ENCODE measurements at regions not wholly inside any gene's neighbourhood (a gene's known extent, or its start where the extent isn't known, plus 50 kb on each side); places are given as distances from the start of the nearest gene placed in this dataset.
"Not testable (repeated sequence)": the region's sequence is repeated elsewhere in the genome, so short reads cannot be mapped to it uniquely, and the experiment has no call there.

GRCh38 chr4:13793020-13793710, 165.6 kb upstream of the BOD1L1 start:
- H3K4me3 ChIP-seq (ENCODE audit: low read depth, low read length) = no peak overlapping the region
- TF ChIP-seq CTCF (IDR thresholded peaks at IDR 0.05; ENCODE audit: low read depth, low read length) = no peak
- no peak for DNase-seq
- H3K36me3 ChIP-seq = no peaks in the 10 kb centered on the region
- no peaks in the 10 kb centered on the region for H3K4me1 ChIP-seq
- H3K9me3 ChIP-seq = no peaks in the 10 kb centered on the region; the same call in 1 of the 2 replicates
- H3K27me3 ChIP-seq = no peaks in the 10 kb centered on the region

GRCh38 chr4:13794819-13795565, 167.5 kb upstream of the BOD1L1 start:
- H3K4me1 ChIP-seq = no peaks in the 10 kb centered on the region
- H3K9me3 ChIP-seq = no peaks in the 10 kb centered on the region; the same call in 1 of the 2 replicates
- no peaks in the 10 kb centered on the region for H3K27me3 ChIP-seq
- no peaks in the 10 kb centered on the region for H3K36me3 ChIP-seq
- no peak for DNase-seq
- H3K4me3 ChIP-seq (ENCODE audit: low read depth, low read length) = no peak overlapping the region
- TF ChIP-seq CTCF (IDR thresholded peaks at IDR 0.05; ENCODE audit: low read depth, low read length) = no peak

- no peak overlapping the region for H3K4me3 ChIP-seq (ENCODE audit: low read depth, low read length)
- DNase-seq = no peak
- H3K4me1 ChIP-seq = no peaks in the 10 kb centered on the region
- no peak for TF ChIP-seq CTCF (IDR thresholded peaks at IDR 0.05; ENCODE audit: low read depth, low read length)
- no peaks in the 10 kb centered on the region for H3K36me3 ChIP-seq
- H3K9me3 ChIP-seq = no peaks in the 10 kb centered on the region; the same call in 1 of the 2 replicates
- H3K27me3 ChIP-seq = no peaks in the 10 kb centered on the region
Observed at GRCh38 chr4:13797061-13797460, 169.5 kb upstream of the BOD1L1 start.

- Histone ChIP-seq H3K36me3 (no peaks in the 10 kb centered on the region), H3K27me3 (no peaks in the 10 kb centered on the region), H3K4me1 (no peaks in the 10 kb centered on the region), H3K4me3 (ENCODE audit: low read depth, low read length) (no peak overlapping the region), H3K9me3 (no peaks in the 10 kb centered on the region)
- no peak for TF ChIP-seq CTCF (IDR thresholded peaks at IDR 0.05; ENCODE audit: low read depth, low read length)
- no peak for DNase-seq
Observed at GRCh38 chr4:13815231-13815630, 187.7 kb upstream of the BOD1L1 start.

GRCh38 chr4:13816472-13816871, 188.9 kb upstream of the BOD1L1 start:
- H3K9me3 ChIP-seq = no peaks in the 10 kb centered on the region
- no peaks in the 10 kb centered on the region for H3K4me1 ChIP-seq
- H3K4me3 ChIP-seq (ENCODE audit: low read depth, low read length) = no peak overlapping the region
- TF ChIP-seq CTCF (IDR thresholded peaks at IDR 0.05; ENCODE audit: low read depth, low read length) = no peak
- DNase-seq = no peak
- no peaks in the 10 kb centered on the region for H3K27me3 ChIP-seq
- H3K36me3 ChIP-seq = no peaks in the 10 kb centered on the region

GRCh38 chr4:13821522-13821921, 194.0 kb upstream of the BOD1L1 start:
- DNase-seq = no peak
- H3K4me1 ChIP-seq = no peaks in the 10 kb centered on the region
- no peaks in the 10 kb centered on the region for H3K36me3 ChIP-seq
- no peak for TF ChIP-seq CTCF (IDR thresholded peaks at IDR 0.05; ENCODE audit: low read depth, low read length)
- no peaks in the 10 kb centered on the region for H3K27me3 ChIP-seq
- H3K4me3 ChIP-seq (ENCODE audit: low read depth, low read length) = no peak overlapping the region
- no peaks in the 10 kb centered on the region for H3K9me3 ChIP-seq

- H3K36me3 ChIP-seq; H3K4me3 ChIP-seq (ENCODE audit: low read depth, low read length); H3K27me3 ChIP-seq; H3K9me3 ChIP-seq; H3K4me1 ChIP-seq; DNase-seq: not testable (repeated sequence)
Observed at GRCh38 chr4:13825822-13826221, 198.3 kb upstream of the BOD1L1 start.

Measured in BE2C (cell line).